ENCODE measurements at regions not wholly inside any gene's neighbourhood (a gene's known extent, or its start where the extent isn't known, plus 50 kb on each side); places are given as distances from the start of the nearest gene placed in this dataset.

DNA sequence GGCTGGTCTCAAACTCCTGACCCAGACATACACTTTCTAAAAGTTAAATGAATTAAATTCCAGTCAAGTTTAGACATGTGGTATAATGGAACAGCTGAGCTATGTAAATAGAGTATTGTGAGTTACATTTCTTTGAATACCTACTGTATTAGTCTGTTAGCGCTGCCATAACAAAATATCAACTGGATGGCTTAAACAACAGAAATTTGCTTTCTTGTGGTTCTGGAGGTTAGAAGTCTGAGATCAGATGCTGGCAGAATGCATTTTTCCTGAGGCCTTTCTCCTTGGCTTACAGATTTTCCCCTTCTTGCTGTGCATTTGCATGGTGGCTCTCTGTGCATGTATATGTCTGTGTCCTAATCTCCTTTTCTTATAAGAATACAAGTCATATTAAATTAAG, 101.5 kb upstream of the TGFBR2 start:
- TF ChIP-seq CTCF (IDR thresholded peaks at IDR 0.05) (no peak), POLR2A (IDR thresholded peaks at IDR 0.05) (no peak)
